DMS153 treated with DMSO at 0.1 percent for 48 hours (cell line): ENCODE measurements at regions not wholly inside any gene's neighbourhood (a gene's known extent, or its start where the extent isn't known, plus 50 kb on each side); places are given as distances from the start of the nearest gene placed in this dataset.

Experiments
- DNase-seq: peaks from one replicate; lab custom pipeline; 2025; ENCODE audit not compliant: unreplicated experiment; lab: John Stamatoyannopoulos, UW

- DNase-seq = no peak
These were observed 188.5 kb downstream of the HLX start for GRCh38 chr1:221067721-221068120.

- no peak for DNase-seq
These were observed 190.1 kb downstream of the HLX start for GRCh38 chr1:221069178-221069903.

GRCh38 chr1:221069986-221070385 is 190.7 kb downstream of the HLX start:
- DNase-seq = no peak

GRCh38 chr1:221071777-221072176 is 192.5 kb downstream of the HLX start:
- no peak for DNase-seq

- DNase-seq = no peak
These were observed 193.0 kb downstream of the HLX start for GRCh38 chr1:221072214-221072613.

GRCh38 chr1:221074332-221074731 is 195.1 kb downstream of the HLX start:
- no peak for DNase-seq

- no peak for DNase-seq
These were observed 196.7 kb downstream of the HLX start for GRCh38 chr1:221075911-221076310.

GRCh38 chr1:221076391-221076811 is 197.2 kb downstream of the HLX start:
- no peak for DNase-seq

- DNase-seq = no peak
These were observed 199.2 kb downstream of the HLX start for GRCh38 chr1:221078260-221078965.

GRCh38 chr1:221083902-221084301 is 204.7 kb downstream of the HLX start:
- no peak for DNase-seq

- DNase-seq = no peak
These were observed 205.4 kb downstream of the HLX start for GRCh38 chr1:221084681-221085080.

GRCh38 chr1:221085701-221086375 is 206.6 kb downstream of the HLX start:
- no peak for DNase-seq

GRCh38 chr1:221087919-221088318 is 208.7 kb downstream of the HLX start:
- DNase-seq = no peak

- DNase-seq = no peak
These were observed 210.0 kb downstream of the HLX start for GRCh38 chr1:221089273-221089672.

GRCh38 chr1:221089803-221090202 is 210.6 kb downstream of the HLX start:
- DNase-seq = no peak

GRCh38 chr1:221093903-221094791 is 214.9 kb downstream of the HLX start:
- no peak for DNase-seq

- DNase-seq = no peak
These were observed 218.4 kb downstream of the HLX start for GRCh38 chr1:221097479-221098281.

- DNase-seq = no peak
These were observed 219.5 kb downstream of the HLX start for GRCh38 chr1:221098471-221099405.
